ENCODE measurements at regions not wholly inside any gene's neighbourhood (a gene's known extent, or its start where the extent isn't known, plus 50 kb on each side); places are given as distances from the start of the nearest gene placed in this dataset.

DNA sequence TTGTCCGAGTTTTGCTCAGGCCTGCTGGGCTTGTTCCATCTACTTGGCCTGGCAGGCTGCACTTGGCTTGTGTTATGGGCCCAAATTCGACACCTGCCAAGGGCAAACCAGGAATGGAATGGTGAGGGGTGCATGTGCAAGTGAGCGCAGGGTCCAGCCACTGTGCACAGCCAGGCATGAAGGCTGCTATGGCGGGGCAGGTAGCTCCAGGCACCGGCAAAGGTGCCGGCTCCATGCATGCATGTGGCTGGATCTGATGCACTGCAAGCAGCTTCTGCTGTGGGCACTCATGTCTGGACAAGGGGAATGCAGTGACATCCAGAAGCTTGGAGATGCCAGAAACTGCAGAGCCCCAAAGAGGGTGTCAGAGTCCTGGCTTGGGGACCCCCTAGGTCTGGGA, 463.0 kb downstream of the EPHA3 start:
- TF ChIP-seq, protein P1, sequence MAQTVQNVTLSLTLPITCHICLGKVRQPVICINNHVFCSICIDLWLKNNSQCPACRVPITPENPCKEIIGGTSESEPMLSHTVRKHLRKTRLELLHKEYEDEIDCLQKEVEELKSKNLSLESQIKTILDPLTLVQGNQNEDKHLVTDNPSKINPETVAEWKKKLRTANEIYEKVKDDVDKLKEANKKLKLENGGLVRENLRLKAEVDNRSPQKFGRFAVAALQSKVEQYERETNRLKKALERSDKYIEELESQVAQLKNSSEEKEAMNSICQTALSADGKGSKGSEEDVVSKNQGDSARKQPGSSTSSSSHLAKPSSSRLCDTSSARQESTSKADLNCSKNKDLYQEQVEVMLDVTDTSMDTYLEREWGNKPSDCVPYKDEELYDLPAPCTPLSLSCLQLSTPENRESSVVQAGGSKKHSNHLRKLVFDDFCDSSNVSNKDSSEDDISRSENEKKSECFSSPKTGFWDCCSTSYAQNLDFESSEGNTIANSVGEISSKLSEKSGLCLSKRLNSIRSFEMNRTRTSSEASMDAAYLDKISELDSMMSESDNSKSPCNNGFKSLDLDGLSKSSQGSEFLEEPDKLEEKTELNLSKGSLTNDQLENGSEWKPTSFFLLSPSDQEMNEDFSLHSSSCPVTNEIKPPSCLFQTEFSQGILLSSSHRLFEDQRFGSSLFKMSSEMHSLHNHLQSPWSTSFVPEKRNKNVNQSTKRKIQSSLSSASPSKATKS (CRISPR knock-in tag; IDR thresholded peaks at IDR 0.05): no peak
- TF ChIP-seq ZNF224 (CRISPR knock-in tag; IDR thresholded peaks at IDR 0.05) (no peak), MAFK (IDR thresholded peaks at IDR 0.05; ENCODE audit: low read length) (no peak)
